Thoracic aorta (tissue), 2 donors: ENCODE measurements at regions not wholly inside any gene's neighbourhood (a gene's known extent, or its start where the extent isn't known, plus 50 kb on each side); places are given as distances from the start of the nearest gene placed in this dataset.

Experiments used
- ATAC-seq: fragments of 150-250 bp; one replicate; pipeline ENCODE4 v1.8.0; 2017; ENCODE audit warnings: low read depth; ENCODE audit not compliant: insufficient number of reproducible peaks, low FRiP score
- DNase-seq: peaks from one replicate; pipeline ENCODE4 v3.0.0-alpha.2; 2020; ENCODE audit warnings: low spot score
- H3K27ac ChIP-seq, 2 donors: fragments of 200-600 bp; sonication (generic); 1 replicate in 1 of 2; 2 replicates in 1 of 2; pipeline ENCODE4 v1.5.1; 2016; ENCODE audit warnings: mild to moderate bottlenecking in 2 of 2, moderate library complexity in 2 of 2
- H3K27me3 ChIP-seq: fragments of 200-600 bp; sonication (generic); replicated peaks from 2 replicates; pipeline ENCODE4 v1.6.0; 2016; ENCODE audit warnings: mild to moderate bottlenecking; ENCODE audit not compliant: insufficient read depth
- H3K36me3 ChIP-seq: fragments of 200-600 bp; sonication (generic); one replicate; pipeline ENCODE4 v1.5.1; 2016
- H3K4me1 ChIP-seq, 2 donors: fragments of 200-600 bp; sonication (generic); 1 replicate in 1 of 2; 2 replicates in 1 of 2; pipeline versions ENCODE4 v1.5.1 to v1.6.0; 2016; ENCODE audit warnings: low read depth in 2 of 2, mild to moderate bottlenecking in 1 of 2; ENCODE audit not compliant: control insufficient read depth in 1 of 2
- H3K4me3 ChIP-seq: fragments of 200-600 bp; sonication (generic); 2 replicates; pipeline ENCODE4 v1.5.1; 2016; ENCODE audit warnings: mild to moderate bottlenecking
- H3K9me3 ChIP-seq: fragments of 200-600 bp; sonication (generic); 2 replicates; pipeline ENCODE4 v1.5.1; 2016
- CTCF ChIP-seq: fragments of 200-600 bp; sonication (generic); IDR thresholded peaks from one replicate; pipeline ENCODE4 v1.5.1; 2019; ENCODE audit warnings: antibody characterized with exemption

DNA sequence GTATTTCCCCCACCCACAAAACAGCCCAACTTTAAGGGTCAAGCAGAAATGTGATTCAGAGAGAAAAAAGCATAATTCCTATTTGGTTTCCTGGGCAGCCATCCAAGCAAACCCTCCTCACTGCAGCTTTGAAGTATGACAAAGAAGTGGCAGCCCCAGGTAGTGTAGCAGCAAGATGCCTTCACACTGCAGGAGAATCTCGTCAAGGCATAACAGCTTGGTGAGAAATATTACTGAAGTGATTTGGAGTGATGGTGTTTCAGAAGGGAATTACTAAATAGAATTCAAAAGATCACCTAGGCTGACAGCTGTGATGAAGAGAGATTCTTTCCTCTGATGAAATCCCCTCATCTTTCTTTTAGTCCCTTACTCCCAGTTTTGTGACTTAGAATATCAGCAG lies 173.9 kb downstream of the PYDC2 start:
- no peaks in the 10 kb centered on the region for H3K4me1 ChIP-seq
- H3K9me3 ChIP-seq: no peaks in the 10 kb centered on the region
- ATAC-seq (no peak), DNase-seq (no peak)
- H3K27me3 ChIP-seq: no peaks in the 10 kb centered on the region
- H3K36me3 ChIP-seq: no peaks in the 10 kb centered on the region
- H3K4me3 ChIP-seq: no peak overlapping the region
- no peak for TF ChIP-seq CTCF
- no peak overlapping the region for H3K27ac ChIP-seq

DNA sequence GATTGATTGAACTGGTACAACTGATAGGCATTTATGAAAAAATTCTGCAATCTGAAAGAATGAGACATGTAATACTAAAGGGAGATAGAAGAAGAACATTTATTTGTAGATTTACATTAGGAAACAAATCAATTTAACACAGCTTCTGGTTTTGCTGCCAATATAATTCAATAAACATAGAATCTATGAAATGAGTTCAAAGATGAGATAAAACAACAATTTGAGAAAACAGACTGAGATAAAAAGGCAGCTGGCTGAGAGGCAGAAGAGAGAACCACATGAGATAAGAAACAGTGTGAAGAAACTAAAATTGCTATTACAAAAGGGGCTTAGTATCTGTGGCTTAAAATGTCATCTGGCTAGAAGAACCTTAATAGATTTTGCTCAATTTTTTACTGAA lies 176.6 kb downstream of the PYDC2 start:
- Histone ChIP-seq H3K4me3 (no peak overlapping the region), H3K9me3 (no peaks in the 10 kb centered on the region), H3K4me1 (no peaks in the 10 kb centered on the region), H3K27ac (no peak overlapping the region), H3K27me3 (no peaks in the 10 kb centered on the region), H3K36me3 (no peaks in the 10 kb centered on the region)
- TF ChIP-seq CTCF: no peak
- ATAC-seq (no peak), DNase-seq (no peak)

DNA sequence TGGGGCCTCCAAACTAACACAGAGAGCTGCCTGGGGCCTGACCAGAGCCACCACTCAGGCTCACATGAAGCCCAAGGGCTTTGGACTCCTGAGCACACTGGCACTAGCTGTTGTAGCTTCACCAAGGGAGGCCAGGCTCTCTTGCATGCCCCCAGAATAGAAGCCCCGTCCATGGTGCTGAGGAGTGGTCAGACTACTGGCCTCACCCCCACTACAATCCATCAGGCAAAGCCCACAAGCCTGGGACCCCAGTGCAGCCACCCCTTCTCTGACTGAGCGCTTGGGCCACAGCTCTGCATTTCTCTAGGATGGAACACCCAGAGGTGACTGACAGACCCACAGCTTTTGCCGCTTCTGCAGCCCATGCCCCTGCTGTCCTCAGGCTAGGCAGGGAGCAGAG lies 180.8 kb downstream of the PYDC2 start:
- no peak for TF ChIP-seq CTCF
- Histone ChIP-seq H3K36me3 (no peaks in the 10 kb centered on the region), H3K27ac (no peak overlapping the region), H3K4me1 (no peaks in the 10 kb centered on the region), H3K4me3 (no peak overlapping the region), H3K27me3 (no peaks in the 10 kb centered on the region), H3K9me3 (peaks cover 3% of the 10 kb centered on the region)
- no peak for DNase-seq
- no peak for ATAC-seq

- Histone ChIP-seq H3K4me1 (no peaks in the 10 kb centered on the region), H3K9me3 (peaks cover 3% of the 10 kb centered on the region), H3K4me3 (no peak overlapping the region), H3K27ac (no peak overlapping the region), H3K27me3 (no peaks in the 10 kb centered on the region), H3K36me3 (no peaks in the 10 kb centered on the region)
- ATAC-seq (no peak), DNase-seq (no peak)
- TF ChIP-seq CTCF: no peak
Measured at GRCh38 chr3:191644291-191644690, 183.3 kb downstream of the PYDC2 start.

- Histone ChIP-seq H3K27ac (no peak overlapping the region), H3K9me3 (peaks cover 3% of the 10 kb centered on the region), H3K36me3 (no peaks in the 10 kb centered on the region), H3K4me1 (no peaks in the 10 kb centered on the region), H3K27me3 (no peaks in the 10 kb centered on the region), H3K4me3 (no peak overlapping the region)
- DNase-seq (no peak), ATAC-seq (no peak)
- no peak for TF ChIP-seq CTCF
Measured at GRCh38 chr3:191646242-191646641, 185.3 kb downstream of the PYDC2 start.
